ENCODE measurements at regions not wholly inside any gene's neighbourhood (a gene's known extent, or its start where the extent isn't known, plus 50 kb on each side); places are given as distances from the start of the nearest gene placed in this dataset.

DNA sequence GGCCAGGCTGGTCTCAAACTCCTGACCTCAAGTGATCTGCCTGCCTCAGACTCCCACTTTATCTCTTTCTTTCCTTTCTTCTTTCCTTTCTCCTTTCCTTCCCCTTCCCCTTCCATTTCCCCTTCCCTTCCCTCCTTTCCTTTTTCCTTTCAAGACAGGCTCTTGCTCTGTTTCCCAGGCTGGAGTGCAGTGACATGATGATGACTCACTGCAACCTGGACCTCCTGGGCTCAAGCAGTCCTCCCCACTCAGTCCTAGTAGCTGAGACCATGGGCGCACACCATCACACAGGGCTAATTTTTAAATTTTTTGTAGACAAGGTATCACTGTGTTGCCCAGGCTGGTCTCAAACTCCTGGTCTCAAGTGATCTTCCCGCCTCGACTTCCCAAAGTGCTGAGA, 377.6 kb upstream of the ZFP64 start:
- H3K9me3 ChIP-seq (ENCODE audit: insufficient read depth, low read length), result no peaks in the 10 kb centered on the region
- TF ChIP-seq EZH2phosphoT487 (IDR thresholded peaks at IDR 0.05; ENCODE audit: low read depth), result no peak
- TF ChIP-seq, protein P1, sequence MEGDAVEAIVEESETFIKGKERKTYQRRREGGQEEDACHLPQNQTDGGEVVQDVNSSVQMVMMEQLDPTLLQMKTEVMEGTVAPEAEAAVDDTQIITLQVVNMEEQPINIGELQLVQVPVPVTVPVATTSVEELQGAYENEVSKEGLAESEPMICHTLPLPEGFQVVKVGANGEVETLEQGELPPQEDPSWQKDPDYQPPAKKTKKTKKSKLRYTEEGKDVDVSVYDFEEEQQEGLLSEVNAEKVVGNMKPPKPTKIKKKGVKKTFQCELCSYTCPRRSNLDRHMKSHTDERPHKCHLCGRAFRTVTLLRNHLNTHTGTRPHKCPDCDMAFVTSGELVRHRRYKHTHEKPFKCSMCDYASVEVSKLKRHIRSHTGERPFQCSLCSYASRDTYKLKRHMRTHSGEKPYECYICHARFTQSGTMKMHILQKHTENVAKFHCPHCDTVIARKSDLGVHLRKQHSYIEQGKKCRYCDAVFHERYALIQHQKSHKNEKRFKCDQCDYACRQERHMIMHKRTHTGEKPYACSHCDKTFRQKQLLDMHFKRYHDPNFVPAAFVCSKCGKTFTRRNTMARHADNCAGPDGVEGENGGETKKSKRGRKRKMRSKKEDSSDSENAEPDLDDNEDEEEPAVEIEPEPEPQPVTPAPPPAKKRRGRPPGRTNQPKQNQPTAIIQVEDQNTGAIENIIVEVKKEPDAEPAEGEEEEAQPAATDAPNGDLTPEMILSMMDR (IDR thresholded peaks at IDR 0.05; ENCODE audit: low read depth, low read length), result no peak
- no peak overlapping the region for H3K9ac ChIP-seq (ENCODE audit: low read length)
- 0 out of 2 replicates have a peak, but pooled peaks cover 3% of the 10 kb centered on the region for H3K27me3 ChIP-seq (ENCODE audit: low read depth, low read length)
- no peak overlapping the region for H3K27ac ChIP-seq (ENCODE audit: low read length)
- H3K36me3 ChIP-seq (replicated peaks; ENCODE audit: low read depth, low read length), result no peaks in the 10 kb centered on the region
- no peaks in the 10 kb centered on the region for H3K79me2 ChIP-seq (ENCODE audit: low read length)
- H3K4me3 ChIP-seq (ENCODE audit: low read length), result no peak overlapping the region
- H2AFZ ChIP-seq (ENCODE audit: low read depth, low read length), result no peak overlapping the region
- H4K20me1 ChIP-seq (ENCODE audit: insufficient read depth, low read length), result no peaks in the 10 kb centered on the region
- H3K4me1 ChIP-seq (ENCODE audit: low read length), result no peaks in the 10 kb centered on the region
- no peak overlapping the region for H3K4me2 ChIP-seq (ENCODE audit: low read length)

DNA sequence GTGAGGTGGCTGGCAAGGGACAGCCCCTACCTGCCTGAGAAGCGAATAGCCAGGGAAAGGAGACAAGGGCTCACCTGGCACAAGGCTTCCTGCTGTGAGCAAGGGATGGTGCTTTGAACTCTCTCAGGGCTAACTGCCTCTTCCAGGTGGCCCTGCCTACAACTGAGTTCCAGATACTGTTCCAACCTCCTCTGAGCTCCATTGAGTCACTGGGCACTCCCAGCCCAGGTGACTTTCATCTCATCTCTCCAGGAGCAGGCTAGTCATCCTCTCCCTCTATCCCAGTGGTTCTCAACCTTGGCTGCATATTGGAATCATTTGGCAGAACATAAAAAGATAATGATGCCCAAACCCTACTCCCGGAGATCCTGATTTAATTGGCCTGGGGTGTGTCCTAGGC, 374.0 kb upstream of the ZFP64 start:
- H2AFZ ChIP-seq (ENCODE audit: low read depth, low read length), result no peak overlapping the region
- no peaks in the 10 kb centered on the region for H3K79me2 ChIP-seq (ENCODE audit: low read length)
- 0 out of 2 replicates have a peak, but pooled peaks cover 3% of the 10 kb centered on the region for H3K27me3 ChIP-seq (ENCODE audit: low read depth, low read length)
- no peak overlapping the region for H3K4me2 ChIP-seq (ENCODE audit: low read length)
- TF ChIP-seq, protein P1 (IDR thresholded peaks at IDR 0.05; ENCODE audit: low read depth, low read length), result no peak
- no peak for TF ChIP-seq EZH2phosphoT487 (IDR thresholded peaks at IDR 0.05; ENCODE audit: low read depth)
- H3K4me3 ChIP-seq (ENCODE audit: low read length), result no peak overlapping the region
- H3K9ac ChIP-seq (ENCODE audit: low read length), result no peak overlapping the region
- H3K4me1 ChIP-seq (ENCODE audit: low read length), result no peaks in the 10 kb centered on the region
- no peaks in the 10 kb centered on the region for H3K36me3 ChIP-seq (replicated peaks; ENCODE audit: low read depth, low read length)
- H4K20me1 ChIP-seq (ENCODE audit: insufficient read depth, low read length), result no peaks in the 10 kb centered on the region
- no peaks in the 10 kb centered on the region for H3K9me3 ChIP-seq (ENCODE audit: insufficient read depth, low read length)
- no peak overlapping the region for H3K27ac ChIP-seq (ENCODE audit: low read length)

DNA sequence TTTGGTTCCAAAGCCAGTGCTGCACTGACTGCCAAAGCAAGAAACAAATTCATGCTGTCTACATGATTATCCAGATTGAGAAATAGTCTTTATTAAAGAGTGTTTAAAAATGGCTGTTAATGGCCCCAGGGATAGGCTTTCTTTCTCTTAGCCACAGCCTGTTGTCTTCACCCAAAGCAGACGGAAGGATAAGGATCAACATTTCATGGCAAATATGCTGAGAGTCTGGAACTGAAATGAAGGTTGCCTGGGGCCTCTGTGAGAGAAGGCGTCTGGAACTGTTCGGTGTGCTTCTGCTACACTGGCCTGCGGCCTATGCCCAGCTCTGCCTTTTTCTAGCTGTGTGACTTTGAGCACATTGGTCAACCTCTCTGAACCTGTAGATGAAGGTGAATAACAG, 373.0 kb upstream of the ZFP64 start:
- Histone ChIP-seq H2AFZ (ENCODE audit: low read depth, low read length) (no peak overlapping the region), H3K27ac (ENCODE audit: low read length) (no peak overlapping the region), H3K4me3 (ENCODE audit: low read length) (no peak overlapping the region), H3K9me3 (ENCODE audit: insufficient read depth, low read length) (no peaks in the 10 kb centered on the region), H3K4me1 (ENCODE audit: low read length) (no peaks in the 10 kb centered on the region), H3K79me2 (ENCODE audit: low read length) (no peaks in the 10 kb centered on the region), H3K9ac (ENCODE audit: low read length) (no peak overlapping the region), H3K4me2 (ENCODE audit: low read length) (no peak overlapping the region), H3K27me3 (ENCODE audit: low read depth, low read length) (0 out of 2 replicates have a peak, but pooled peaks cover 3% of the 10 kb centered on the region), H4K20me1 (ENCODE audit: insufficient read depth, low read length) (no peaks in the 10 kb centered on the region), H3K36me3 (replicated peaks; ENCODE audit: low read depth, low read length) (no peaks in the 10 kb centered on the region)
- TF ChIP-seq EZH2phosphoT487 (IDR thresholded peaks at IDR 0.05; ENCODE audit: low read depth), result no peak
- TF ChIP-seq, protein P1 (IDR thresholded peaks at IDR 0.05; ENCODE audit: low read depth, low read length), result no peak

DNA sequence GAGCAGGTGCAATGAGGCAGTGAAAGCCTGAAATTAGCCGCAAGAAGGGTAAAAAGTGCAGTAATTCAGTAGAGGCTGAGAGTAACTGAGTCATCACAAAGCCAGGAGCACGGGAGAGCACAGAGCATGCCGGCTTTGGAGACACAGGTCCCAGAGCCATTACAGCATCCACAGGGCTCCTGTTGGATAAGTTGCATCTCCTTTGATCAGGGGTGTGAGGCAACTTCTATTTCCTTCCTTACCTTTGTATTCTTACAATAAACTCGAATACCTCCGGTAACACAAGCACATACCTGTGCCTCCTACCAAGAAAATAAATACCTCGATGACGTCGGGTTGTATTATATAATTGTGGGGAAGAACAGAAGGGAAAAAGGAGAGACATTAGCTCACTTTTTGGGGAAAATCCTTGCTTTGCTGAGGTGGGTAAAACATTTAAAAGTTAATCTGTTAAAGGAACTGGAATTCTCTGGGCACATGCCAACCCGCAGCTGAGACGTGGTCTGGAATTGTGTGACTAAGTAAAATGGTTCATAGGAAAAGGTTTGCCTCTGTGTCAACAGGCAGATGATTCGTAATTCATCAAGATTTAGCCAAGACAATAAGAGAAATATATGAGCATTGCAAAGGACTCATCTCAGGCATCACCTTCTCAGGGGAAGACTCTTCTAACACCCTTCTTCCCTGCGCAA, 360.7 kb upstream of the ZFP64 start:
- Histone ChIP-seq H3K4me3 (ENCODE audit: low read length) (no peak overlapping the region), H3K9me3 (ENCODE audit: insufficient read depth, low read length) (no peaks in the 10 kb centered on the region), H3K4me2 (ENCODE audit: low read length) (no peak overlapping the region), H2AFZ (ENCODE audit: low read depth, low read length) (no peak overlapping the region), H4K20me1 (ENCODE audit: insufficient read depth, low read length) (no peaks in the 10 kb centered on the region), H3K4me1 (ENCODE audit: low read length) (no peaks in the 10 kb centered on the region), H3K36me3 (replicated peaks; ENCODE audit: low read depth, low read length) (no peaks in the 10 kb centered on the region), H3K27me3 (ENCODE audit: low read depth, low read length) (peaks cover 8% of the 10 kb centered on the region; the same call in 1 of the 2 replicates), H3K9ac (ENCODE audit: low read length) (no peak overlapping the region), H3K27ac (ENCODE audit: low read length) (no peak overlapping the region), H3K79me2 (ENCODE audit: low read length) (no peaks in the 10 kb centered on the region)
- TF ChIP-seq EZH2phosphoT487 (IDR thresholded peaks at IDR 0.05; ENCODE audit: low read depth), result no peak
